Superior temporal gyrus (tissue), 1 donor: ENCODE measurements at regions not wholly inside any gene's neighbourhood (a gene's known extent, or its start where the extent isn't known, plus 50 kb on each side); places are given as distances from the start of the nearest gene placed in this dataset.
"Not testable (repeated sequence)": the region's sequence is repeated elsewhere in the genome, so short reads cannot be mapped to it uniquely, and the experiment has no call there.

Source experiments
- DNase-seq: peaks from one replicate; pipeline ENCODE4 v3.0.0-alpha.2; 2016; ENCODE audit errors: extremely low spot score

DNA sequence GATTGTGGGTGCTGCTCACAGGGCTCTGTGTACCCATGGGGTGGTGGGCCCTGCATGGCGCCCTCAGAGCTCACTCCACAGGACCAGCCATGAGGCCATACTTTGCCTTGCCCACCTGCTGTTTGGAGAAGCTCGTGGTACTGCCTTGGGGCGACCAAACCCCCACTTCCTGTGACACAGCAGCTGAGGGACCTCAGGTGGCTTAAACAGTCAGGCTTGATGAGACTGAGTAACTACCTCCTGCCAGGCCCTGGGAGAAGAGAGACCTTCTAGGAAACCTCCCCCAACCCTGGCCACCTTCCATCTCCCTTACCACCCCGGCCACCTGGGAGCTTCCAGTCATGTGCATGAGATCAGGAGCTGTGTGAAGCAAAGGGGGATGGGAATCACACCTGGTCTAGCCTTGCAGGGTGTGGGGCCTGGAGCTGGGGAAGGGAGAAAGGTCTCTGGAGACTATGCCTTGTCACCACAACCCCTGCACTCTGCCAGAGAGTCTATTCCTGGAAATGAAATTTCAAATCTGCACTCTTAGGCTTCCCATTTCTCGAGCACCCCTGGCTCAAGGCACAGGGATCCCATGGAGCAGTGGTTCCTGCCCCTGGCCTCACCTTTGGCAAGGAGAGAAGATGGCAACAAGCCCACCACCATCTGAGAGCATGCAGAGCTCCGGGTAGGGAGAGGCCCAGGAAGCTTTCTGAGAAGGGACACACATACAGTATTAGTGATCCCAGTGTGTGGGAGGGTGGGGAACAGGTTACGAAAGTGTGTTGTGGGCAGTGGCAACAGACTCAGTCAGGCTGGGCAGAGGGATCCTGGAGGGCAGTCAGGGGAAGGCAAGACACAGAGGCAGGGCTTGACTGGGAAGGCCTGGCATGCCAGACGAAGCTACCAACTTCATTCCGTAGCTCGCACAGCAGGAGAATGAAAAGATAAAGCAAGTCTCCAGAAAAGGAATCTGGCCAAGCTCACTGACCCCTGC, 125.0 kb downstream of the URI1 start:
- no peak for DNase-seq

DNA sequence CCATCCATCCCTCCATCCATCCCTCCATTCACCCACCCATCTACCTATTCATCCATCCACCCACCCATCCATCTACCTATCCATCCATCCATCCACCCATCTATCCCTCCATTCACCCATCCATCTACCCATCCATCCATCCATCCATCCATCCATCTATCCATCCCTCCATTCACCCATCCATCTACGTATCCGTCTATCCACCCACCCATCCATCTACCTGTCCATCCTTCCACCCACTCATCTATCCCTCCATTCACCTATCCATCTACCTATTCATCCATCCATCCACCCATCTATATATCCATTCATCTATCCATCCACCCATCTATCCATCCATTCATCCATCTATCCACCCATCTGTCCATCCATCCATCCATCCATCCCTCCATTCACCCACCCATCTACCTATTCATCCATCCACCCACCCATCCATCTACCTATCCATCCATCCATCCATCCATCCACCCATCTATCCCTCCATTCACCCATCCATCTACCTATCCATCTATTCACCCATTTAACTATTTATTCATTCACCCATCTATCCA, 126.0 kb downstream of the URI1 start:
- not testable (repeated sequence) for DNase-seq

DNA sequence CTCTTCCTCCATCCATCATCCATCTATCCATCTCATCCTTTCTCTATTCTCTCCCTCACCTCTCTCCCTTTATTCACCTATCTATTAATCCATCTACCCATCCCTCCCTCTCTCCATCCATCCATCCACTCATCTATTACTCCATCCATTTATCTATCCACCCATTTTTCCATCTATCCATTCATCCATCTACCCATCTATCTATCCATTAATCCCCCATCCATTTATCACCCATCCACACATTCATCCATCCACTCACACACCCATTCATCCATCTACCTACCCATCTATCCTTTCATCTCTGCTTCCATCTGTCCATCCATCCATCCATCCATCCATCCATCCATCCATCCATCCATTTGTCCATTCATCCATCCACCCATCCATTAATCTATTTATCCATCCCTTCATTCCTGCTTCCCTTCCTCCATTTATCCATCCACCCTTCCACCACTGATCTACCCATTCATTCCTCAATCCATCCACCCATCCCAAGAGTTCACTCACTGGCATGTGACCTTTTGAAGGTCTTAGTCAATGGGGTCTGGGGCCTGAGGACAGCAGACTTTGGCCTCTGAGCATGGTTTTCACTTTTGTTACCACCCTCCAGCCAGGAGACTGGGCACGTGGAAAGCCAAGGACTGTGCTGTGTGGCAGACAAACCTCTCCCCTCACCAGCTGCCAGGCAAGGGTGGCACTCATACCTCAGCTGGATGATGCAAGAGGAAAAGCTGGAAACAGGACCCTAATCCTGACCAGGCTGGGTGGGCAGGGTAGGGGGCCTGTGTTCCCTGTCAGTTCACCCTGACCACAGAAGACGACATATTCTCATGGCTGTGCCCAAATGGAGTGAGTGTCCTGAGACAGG, 126.7 kb downstream of the URI1 start:
- DNase-seq = no peak

DNA sequence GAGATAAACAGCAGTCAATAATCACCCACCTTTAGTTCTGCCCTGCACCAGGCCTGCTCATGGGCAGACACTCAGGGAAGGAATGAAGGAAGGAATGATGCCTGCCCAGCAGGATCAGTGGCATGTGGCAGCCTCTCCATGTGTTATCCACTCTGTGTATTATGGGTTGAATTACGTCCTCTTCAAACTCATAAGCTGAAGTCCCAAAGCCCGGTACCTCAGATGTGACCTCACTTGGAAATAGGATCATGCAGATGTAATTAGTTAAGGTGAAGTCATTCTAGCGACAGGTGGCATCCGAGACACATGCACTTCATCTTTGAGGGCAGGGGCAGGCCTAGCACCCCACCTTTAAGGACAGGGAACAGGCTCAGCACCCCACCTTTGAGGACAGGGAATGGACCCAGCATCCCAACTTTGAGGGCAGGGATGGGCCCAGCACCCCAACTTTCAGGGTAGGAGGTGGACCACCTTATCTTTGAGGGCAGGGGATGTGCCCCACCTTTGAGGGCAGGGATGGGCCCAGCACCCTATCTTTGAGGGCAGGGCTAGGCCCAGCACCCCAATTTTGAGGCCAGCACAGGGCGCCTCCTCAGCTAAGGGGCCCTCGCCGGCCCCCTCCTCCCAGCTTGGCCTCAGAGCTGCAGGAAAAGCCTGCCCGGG, 127.6 kb downstream of the URI1 start:
- DNase-seq = no peak

DNA sequence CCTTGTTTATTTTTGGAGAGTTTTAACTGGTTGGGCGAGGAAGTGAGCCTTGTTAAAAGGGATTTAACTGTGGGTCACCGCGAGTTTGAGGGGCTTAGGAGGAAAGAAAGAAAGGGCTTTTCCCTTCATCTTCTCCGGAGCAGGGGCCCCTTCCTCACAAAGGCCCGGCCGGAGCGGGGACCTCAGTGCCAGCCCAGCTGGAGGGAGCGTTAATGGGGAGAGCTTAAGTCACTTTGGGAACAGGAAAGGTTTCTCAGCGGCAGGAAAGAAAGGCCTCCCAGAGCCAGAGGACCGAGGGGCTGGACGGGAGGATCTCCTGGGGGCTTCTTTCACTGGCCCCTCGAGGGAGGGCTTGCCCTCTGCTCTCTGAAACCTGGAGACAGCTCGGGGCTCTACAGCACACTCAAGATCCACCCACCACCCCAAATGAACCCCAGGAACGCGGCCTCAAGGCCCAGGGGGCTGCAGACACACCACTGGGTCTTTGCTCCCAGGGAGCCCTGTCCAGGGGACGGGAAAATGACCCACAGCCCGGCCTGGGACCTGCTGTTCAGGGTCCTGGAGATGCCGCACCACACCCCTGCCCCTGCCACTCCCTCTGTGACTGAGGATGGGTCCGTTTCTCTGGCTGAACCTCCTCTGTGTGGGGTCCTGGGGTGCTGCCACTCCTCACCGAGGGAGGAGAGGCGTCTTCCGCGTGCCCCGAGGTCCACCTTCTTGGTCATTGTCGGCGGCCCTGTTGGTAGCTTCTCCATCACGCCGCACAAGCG, 128.3 kb downstream of the URI1 start:
- DNase-seq = no peak

DNA sequence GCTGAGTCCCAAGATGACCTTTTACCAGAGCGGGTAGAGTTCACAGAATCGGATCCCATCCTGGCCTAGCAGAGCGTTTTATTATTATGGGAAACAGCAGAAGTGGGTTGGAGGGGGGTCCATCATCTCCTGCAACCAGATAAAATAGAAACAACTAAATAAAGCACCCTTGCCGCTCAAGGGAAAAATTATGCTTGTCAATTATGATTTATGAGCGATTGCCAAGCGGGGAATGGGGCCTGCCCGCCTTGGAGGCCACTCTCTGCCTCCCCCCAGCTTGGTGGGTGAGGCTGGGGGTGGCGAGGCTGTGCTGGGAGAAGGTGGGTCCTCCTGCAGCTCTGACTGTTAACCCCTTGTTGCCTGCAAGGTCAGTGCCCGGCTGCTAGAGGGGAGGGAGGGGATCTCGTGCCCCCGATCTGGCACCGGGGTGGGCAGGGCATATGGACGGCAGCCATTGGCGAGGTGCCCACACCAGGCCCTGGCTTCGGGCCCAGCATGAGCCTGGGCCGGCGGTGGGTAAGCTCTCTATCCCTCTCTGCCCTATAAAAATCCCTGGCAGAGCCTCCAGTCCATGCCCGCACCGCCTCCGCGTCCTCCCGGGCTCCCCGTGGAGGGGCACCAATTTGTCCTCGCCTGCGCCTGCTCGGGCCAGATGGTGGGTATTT, 129.1 kb downstream of the URI1 start:
- DNase-seq = no peak

DNA sequence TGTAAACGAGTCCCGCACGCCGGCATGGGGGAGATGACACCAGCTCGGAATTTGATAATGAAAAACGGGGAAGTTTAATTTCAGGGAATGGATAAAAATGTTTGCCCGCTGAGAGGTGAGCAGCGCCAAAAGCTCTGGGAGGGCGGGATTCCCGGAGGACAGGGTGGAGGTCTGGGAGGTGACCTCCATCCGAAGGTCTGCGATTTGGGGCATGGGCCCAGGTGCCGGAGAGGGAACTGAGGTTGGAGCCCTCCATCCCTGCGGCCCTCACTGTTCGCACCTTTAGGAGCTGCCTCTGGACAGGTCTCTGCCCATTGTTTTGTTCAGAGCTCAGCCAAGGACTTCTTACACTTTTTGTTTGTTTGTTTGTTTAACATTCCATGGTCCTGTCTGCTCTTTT, 129.8 kb downstream of the URI1 start:
- DNase-seq = no peak

DNA sequence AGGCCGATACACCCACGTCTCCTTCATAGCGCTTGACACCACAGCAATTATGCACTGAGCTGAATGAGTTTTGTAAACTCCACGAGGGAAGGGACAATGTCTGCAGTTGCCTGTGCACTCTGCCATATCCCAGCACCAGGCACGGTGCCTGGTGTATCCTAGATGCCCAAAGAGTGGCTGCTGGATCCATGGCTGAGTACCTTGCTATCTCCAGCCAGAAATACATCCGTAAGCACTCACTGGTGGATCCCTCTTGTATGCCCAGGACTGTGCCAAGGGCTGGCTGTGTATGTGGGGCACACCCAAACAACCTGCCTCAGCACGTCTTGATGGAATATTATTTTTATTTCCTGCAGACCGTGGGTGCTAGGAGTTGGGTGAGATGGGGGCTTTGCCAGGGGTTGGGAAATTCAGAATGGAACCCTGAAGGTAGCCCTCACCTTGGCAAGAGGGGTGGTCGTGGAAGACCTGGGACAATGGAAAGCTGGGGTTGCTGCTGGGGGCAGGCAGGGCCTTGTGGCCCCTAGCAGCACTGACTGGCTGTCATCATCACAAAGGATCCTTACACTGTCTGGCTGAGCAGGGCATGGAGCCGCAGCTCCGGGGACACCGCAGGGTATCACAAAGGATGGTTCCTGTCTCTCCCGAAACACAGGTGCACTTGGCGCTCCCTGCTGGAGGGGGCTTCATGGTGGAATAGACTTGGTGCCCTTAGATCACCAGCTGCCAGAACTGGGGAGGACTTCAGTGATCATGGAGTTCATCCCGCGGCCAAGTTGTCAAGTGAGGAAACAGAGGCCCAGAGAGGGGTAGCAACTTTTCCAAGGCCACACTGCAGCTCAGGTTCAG, 131.3 kb downstream of the URI1 start:
- DNase-seq = no peak

DNA sequence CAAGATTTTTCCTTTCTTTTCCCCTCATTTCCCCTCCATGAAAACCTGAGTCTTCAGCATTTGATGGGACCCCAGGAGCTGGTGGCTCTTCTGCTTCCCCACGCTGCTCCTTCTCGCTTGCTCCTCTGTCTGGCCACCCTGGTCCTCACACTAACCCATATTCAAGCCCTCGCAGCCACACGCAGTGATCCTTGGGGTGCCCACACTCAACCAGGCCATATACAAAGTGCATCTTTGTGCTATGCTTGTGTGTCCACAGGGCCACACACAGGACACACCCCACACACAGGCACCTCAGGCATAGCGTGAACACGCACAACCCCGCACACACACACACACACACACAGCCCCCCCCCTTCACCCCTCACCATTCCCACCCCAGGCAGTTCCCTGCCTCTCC, 132.1 kb downstream of the URI1 start:
- no peak for DNase-seq

DNA sequence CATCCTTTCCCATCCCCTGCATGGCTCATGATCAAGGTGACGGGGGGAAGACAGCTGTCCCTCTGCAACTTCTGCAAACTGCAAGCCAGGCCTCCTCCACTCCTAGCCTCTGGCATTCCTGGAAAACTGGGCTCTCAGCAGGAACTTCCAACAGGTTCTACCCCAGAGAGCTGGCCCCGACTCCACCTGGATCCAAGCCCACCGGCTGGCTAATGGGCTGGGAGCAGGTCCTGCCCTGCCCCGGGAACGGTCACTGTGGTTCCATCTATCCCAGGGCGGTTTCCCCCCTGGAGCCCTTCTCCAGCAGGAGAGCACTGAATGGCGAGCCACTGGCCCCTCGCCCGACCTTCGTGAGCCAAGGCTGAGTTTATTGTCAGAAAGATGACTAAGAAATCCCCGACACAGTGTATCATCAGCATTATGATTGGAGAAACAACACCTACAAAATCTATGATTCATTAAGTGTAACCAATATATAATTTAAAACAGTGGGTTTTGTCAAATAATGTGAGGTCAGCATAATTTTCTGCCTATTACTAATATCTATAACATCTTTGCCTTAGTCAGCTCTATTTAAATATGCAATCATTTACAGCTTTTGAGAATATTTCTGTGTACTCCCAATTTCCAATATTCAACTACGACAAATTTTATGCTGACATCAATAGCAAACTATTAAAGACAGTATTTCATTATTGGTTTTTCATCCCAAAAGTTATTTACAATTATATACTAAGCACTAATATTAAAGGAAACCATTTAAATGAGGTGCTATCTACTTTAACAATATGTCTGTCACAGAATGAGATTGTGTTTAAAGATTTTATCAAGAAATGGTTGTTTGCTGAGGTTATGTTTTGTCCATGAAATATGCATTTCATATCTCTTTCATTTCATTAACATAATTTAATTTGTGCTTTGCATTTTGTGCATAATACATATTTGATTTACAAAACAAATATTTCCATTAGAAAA, 133.0 kb downstream of the URI1 start:
- no peak for DNase-seq

DNA sequence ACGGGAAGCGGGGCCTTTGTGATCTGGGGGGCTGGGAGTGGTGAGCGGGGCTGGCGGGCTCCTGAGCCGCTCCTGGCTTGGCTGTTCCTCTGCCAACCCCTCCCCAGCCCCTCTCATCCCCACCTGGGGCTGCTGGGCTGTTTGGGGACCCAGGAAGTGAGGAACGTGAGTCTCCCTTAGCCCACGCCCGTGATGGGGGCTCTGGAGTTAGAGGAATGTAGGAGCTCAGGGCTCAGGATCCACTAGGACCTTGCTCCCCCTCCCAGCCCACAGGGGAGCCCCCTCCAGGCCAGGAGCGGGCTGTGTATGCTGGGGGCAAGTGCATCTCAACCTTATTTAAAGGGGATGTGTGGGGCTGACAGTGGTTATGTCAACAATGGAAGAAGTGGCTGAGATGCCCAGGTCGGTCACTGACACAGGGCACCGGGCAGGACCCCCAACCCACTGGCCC, 134.1 kb downstream of the URI1 start:
- no peak for DNase-seq

DNA sequence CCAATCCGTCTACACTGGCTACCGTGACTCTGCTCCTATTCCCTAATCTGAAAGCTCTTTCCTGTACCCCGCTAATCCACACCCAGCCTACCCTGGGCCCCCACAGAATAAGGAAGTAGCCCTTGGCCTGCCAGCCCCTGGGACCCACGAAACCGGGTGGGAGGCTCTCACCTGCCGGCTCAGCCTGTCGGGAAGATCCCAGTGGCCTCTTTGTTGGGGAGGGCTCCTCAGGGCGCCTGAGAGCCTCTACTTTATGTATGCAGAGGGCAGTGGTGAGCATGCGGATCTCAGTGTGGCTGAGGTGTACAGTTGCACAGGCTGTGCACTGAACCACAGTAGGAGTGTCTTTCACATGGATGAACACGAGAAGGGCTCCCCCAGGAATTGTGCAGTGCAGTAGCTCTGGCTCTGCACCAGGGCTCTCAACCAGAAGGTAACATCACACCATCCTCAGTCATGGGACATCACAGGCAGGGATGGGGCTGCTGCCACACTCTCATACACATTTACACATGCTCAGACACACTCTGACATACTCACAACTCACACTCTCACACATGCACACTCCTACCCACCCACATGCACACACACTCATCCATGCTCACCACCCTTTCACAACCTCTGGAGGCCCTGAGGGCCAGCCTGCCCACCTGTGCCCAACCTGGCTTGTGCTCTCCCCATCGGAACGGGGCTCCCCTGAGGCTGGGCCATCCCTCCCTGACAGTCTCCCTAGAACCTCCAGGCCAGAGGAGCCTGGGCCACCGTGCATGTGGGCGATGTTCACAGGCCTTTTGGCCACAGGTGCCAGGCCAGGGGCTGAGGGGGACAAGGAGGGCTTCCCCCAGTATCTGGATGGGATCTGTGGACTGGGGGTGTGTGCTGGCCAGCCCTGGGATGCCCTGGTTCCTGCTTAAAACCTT, 135.0 kb downstream of the URI1 start:
- no peak for DNase-seq

DNA sequence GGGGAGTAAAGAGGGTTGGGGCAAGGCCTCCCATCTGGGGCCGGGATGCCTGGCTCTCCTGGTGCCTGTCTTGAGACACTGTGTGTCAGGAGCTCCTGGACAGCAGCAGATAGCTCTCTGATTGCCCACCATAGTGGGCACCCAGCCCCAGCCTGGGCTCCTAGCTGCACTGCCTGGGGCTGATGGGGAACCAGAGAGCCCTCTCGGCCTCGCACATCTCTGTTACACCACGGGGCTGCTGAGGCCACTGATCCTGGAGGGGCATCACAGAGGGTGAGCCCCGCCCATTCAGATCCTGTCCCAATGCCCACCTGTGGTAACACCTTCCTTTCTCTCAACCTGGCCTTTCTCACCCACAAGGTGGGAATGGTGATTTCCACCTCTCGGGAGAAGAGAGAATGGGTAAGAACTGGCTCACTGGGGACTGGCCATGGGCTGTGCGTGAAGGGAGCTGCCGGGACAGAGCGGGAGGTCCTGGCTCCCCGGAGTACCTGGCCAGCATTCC, 135.9 kb downstream of the URI1 start:
- no peak for DNase-seq

DNA sequence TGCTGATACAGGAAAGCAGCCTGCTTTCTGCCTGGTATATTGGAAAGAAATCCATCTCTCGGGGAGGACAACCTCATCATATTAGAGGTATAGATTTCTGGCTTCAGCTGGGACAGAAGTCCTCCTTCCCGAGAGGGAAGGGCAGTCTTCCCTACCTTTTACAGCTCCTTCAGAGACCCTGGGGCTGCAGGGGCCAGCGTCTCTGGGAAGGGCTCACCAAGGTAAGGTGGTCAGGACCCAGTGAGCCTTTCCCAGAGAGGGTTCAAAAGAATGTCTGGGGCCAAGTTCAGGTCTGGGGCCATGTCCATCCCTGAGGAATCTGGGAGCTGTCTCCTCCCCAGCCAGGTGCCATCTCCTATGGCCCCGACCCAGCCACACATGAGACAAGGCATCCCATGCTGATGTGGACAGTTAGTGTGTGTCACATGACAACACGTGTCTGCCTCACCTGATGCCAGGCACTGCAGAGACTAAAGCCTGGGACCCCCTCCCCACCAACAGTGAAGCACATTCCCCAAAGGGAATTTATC, 136.4 kb downstream of the URI1 start:
- DNase-seq = no peak

DNA sequence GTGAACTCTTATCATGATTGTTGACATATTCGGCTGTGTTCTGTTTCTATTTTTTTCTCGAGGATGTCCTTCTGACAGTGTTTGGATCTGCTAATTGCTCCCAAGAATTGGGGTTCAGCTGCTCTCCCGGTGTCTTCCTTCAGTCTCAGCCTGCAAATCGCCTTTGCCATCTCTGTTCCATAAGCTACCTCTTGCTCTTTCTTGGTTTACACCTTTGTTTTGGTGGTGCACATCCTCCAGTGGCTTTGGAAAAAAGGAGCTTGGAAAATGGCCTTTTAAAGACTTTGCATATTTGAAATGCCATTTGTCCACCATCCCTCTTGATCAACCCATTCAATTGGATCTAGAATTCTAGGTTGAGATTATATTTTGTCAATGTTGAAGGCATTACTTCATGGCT, 137.2 kb downstream of the URI1 start:
- no peak for DNase-seq

DNA sequence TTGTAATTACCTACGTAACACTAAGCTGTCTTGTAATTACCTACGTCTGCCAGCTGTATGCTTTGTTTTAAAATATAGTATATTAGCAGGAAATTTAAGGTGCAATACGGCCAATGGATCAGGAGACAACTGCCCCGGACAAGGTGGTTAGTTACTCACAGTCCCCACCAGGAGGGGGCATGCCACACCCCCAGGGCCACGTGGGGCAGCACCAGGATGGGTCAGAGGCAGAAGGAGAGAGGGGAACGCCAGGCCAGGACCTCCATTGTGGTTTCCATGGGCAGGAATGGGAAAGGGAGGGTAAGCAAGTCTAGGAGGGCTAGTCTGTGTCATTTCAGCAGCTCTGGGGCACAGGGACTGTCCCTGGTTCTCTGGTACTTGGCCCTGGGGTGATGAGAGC, 140.1 kb downstream of the URI1 start:
- no peak for DNase-seq

DNA sequence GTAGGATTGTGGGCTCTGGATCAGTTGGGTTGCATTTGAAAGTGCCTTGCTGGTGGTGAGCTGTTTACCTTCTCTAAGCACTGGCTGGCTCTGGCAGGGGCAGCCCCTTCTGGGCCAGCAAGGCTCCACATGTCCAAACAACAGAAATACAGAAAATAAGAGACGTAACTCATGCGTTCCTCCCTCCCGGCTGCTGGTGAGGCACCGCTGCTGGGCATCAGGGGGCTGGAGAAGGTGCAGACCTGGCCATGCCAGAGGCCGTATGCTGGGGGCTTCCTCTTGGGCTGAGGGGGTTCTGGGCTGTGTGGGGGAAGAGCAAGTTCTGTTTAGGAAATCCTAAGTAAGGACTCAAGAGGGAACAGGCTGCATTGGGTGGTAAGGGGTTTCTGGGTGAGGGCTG, 140.6 kb downstream of the URI1 start:
- no peak for DNase-seq
